Right lobe of liver (tissue), 6 donors: ENCODE measurements at regions not wholly inside any gene's neighbourhood (a gene's known extent, or its start where the extent isn't known, plus 50 kb on each side); places are given as distances from the start of the nearest gene placed in this dataset.

ENCODE experiments used
- ATAC-seq, 4 donors: fragments of 200-7000 bp; cut with Tn5 transposase; one replicate each; pipeline ENCODE4 v1.9.1; 2020; ENCODE audit warnings: mild to moderate bottlenecking in 4 of 4, moderate library complexity in 4 of 4
- DNase-seq, 3 donors: peaks; one replicate each; pipeline ENCODE4 v3.0.0-alpha.2; 2020
- H3K27ac ChIP-seq, 3 donors: fragments of 200-600 bp; one replicate each; pipeline ENCODE4 v1.8.0; 2022
- H3K27me3 ChIP-seq, 2 donors: fragments of 200-600 bp; one replicate each; pipeline ENCODE4 v1.8.0; 2022
- H3K36me3 ChIP-seq, 4 donors: fragments of 200-600 bp; sonication (generic) in 1 of 4; one replicate each; pipeline versions ENCODE4 v1.5.1 to v1.8.0; 2017 to 2022; ENCODE audit warnings: control low read depth in 1 of 4
- H3K4me1 ChIP-seq, 4 donors: fragments of 200-600 bp; sonication (generic) in 1 of 4; one replicate each; pipeline versions ENCODE4 v1.5.1 to v1.8.0; 2017 to 2022; ENCODE audit warnings: control low read depth in 1 of 4
- H3K4me3 ChIP-seq, 3 donors: fragments of 200-600 bp; one replicate each; pipeline ENCODE4 v1.8.0; 2022
- H3K9me3 ChIP-seq, 4 donors: fragments of 200-600 bp; sonication (generic) in 1 of 4; one replicate each; pipeline versions ENCODE4 v1.5.1 to v1.8.0; 2017 to 2022; ENCODE audit warnings: control low read depth in 1 of 4
- POLR2A ChIP-seq: fragments of 450-650 bp; IDR thresholded peaks from one replicate; pipeline ENCODE4 v1.6.1; 2017; ENCODE audit warnings: antibody characterized with exemption, mild to moderate bottlenecking
- WGBS: methylation state at CpG from one replicate; pipeline ENCODE4 v1.1.6; 2018; ENCODE audit warnings: low coverage, low lambda C conversion rate; ENCODE audit not compliant: insufficient coverage; ENCODE audit errors: missing lambda C conversion rate; 5-methylcytosine and 5-hydroxymethylcytosine counted together
- intact Hi-C, 2 donors: fragments of 100-400 bp; cut with DNase I; formaldehyde crosslinking; loops; one replicate each; pipeline versions ENCODE4 v1.11.2 to v1.14.1; 2022
- TF ChIP-seq, protein P1 (sequence below), 4 donors: fragments of 200-600 bp in 3 of 4; fragments of 450-650 bp in 1 of 4; IDR thresholded peaks; one replicate each; pipeline versions ENCODE4 v1.5.1 to v1.8.0; 2016 to 2022; ENCODE audit warnings: antibody characterized with exemption in 4 of 4, mild to moderate bottlenecking in 2 of 4
- donor health status: DM: no; HTN: yes; CAD: no.
- donor health status: DM: no; HTN: no; CAD: no.
- donor health status: DM: no; HTN: no; CAD: no.
- donor health status: DM: no; HTN: yes; CAD: no.
- donor health status: DM: no; HTN: yes; CAD: no.

DNA sequence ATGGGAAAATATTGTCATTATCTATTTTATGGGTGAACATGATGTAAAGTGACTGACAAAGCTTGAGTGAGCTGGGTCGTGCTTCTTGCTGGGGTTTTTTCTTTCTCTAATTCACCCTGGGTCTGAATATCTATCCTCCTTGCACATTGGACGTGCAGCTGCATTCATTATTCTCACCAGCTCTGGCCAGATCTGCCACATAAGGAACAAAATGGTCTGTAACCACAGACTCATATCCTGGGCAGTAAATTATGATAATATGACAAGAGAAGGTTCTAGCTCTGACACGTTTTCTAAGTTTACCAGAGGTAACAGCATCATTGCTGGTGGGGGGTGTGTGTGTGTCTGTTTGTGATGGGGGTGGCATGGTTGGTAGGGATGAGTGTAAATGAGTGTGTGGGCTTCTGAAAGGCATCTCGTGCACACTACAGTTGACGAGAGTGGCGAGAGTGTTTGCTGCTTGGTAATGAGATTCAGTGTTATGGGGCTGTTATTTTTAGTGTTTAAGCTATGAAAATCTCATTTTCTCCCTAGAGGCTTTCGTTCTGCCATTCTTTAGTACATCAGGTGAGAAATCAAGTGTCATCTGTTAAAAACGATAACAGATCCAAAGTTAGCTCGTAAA is 418.4 kb downstream of the PDCD6IP start:
- ATAC-seq: no peak
- Histone ChIP-seq H3K4me3 (no peak overlapping the region), H3K27ac (no peak overlapping the region), H3K9me3 (no peaks in the 10 kb centered on the region), H3K27me3 (no peaks in the 10 kb centered on the region), H3K36me3 (no peaks in the 10 kb centered on the region), H3K4me1 (no peaks in the 10 kb centered on the region)
- no peak for DNase-seq
- 35% methylated on average over 9 of the region's 9 CpGs for WGBS
- intact Hi-C loops: no loop called here
- TF ChIP-seq, protein P1, sequence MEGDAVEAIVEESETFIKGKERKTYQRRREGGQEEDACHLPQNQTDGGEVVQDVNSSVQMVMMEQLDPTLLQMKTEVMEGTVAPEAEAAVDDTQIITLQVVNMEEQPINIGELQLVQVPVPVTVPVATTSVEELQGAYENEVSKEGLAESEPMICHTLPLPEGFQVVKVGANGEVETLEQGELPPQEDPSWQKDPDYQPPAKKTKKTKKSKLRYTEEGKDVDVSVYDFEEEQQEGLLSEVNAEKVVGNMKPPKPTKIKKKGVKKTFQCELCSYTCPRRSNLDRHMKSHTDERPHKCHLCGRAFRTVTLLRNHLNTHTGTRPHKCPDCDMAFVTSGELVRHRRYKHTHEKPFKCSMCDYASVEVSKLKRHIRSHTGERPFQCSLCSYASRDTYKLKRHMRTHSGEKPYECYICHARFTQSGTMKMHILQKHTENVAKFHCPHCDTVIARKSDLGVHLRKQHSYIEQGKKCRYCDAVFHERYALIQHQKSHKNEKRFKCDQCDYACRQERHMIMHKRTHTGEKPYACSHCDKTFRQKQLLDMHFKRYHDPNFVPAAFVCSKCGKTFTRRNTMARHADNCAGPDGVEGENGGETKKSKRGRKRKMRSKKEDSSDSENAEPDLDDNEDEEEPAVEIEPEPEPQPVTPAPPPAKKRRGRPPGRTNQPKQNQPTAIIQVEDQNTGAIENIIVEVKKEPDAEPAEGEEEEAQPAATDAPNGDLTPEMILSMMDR (IDR thresholded peaks at IDR 0.05): no peak
- no peak for TF ChIP-seq POLR2A

DNA sequence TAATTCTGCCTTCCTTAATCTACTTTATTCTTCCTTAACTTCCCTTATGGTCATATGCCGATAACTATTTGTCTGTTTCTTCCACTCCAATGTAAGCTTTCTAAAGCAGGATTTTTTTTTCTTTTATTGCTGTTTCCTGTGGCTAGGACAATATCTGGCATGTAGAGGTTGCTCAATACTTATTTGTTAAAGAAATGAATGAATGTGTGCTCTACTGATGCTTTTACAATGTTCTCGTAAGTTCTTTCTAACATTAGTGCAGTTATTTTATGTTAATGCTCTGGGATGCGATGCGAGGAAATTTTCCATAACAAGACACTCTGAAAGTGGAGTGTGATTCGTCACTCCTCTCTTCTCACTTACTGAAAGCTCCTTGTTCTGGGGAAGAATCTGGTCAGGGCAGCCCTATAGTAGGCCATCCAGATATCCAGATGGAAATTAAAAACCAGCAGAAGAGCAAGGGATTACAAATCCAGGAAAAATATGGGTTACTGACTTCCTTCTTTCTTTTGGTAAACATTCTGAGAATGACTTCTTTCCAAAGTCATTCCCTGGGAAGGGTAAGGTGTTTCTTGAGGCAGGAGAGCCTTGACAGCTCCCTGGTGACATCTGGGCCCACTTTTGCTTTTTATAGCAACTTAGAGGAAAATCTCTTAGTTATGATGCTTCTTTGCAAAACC is 420.4 kb downstream of the PDCD6IP start:
- Histone ChIP-seq H3K4me1 (no peaks in the 10 kb centered on the region), H3K27me3 (no peaks in the 10 kb centered on the region), H3K27ac (no peak overlapping the region), H3K9me3 (no peaks in the 10 kb centered on the region), H3K36me3 (no peaks in the 10 kb centered on the region), H3K4me3 (no peak overlapping the region)
- DNase-seq (no peak), ATAC-seq (no peak)
- no peak for TF ChIP-seq POLR2A
- TF ChIP-seq, protein P1 (IDR thresholded peaks at IDR 0.05): no peak
- WGBS: 79% methylated on average over 5 of the region's 5 CpGs
- intact Hi-C loops: no loop called here

DNA sequence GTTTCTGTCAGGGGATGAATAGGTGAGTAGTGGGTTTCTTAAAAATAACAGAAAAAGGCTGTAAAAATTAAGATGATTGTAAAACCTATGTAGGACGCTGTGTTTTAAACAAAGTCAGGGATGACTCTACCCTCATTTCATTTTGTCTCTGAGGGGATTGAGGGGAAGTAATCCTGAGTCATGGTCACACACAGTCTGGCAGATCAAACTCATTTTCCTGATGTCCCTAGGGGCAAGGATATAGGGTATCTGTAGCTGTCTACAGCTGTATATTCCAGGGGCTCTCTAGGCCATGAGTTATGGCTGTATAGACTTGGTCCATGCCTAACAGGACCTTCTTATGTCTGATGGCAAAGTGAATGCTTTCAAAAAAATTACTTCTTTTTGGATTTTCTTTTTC is 421.1 kb downstream of the PDCD6IP start:
- DNase-seq (no peak), ATAC-seq (no peak)
- H3K4me1 ChIP-seq: no peaks in the 10 kb centered on the region
- no peak overlapping the region for H3K4me3 ChIP-seq
- no peaks in the 10 kb centered on the region for H3K36me3 ChIP-seq
- 40% methylated on average over 1 of the region's 1 CpG for WGBS
- TF ChIP-seq POLR2A: no peak
- TF ChIP-seq, protein P1 (IDR thresholded peaks at IDR 0.05): no peak
- no peaks in the 10 kb centered on the region for H3K27me3 ChIP-seq
- H3K27ac ChIP-seq: no peak overlapping the region
- intact Hi-C loops: no loop called here
- no peaks in the 10 kb centered on the region for H3K9me3 ChIP-seq

DNA sequence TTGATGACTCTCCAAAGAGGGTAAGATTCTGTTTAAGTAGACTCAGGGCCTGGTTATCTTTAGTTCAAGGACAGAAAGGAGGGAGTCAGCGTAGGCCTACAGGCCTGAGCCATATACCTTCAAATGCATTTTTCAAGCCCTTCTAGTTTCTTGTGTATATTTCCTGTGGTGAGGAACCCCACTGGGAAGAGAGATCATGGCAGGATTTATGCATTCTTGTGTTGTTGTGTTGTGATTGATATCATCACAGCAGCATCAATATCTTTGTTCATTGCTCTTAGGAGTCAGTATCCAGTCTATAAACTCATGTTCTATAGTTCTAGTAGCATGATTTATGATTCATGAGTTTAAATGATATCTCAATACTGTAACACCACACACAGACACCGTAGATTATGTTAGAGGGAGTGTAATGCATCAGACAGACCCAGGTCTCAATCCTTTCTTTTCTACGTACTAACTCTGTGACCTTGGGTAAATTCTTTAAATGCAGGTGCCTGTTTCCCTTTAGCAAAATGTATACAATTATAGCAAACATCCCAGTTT is 427.5 kb downstream of the PDCD6IP start:
- intact Hi-C loops: no loop called here
- DNase-seq (no peak), ATAC-seq (no peak)
- no peaks in the 10 kb centered on the region for H3K9me3 ChIP-seq
- no peaks in the 10 kb centered on the region for H3K27me3 ChIP-seq
- WGBS: 65% methylated on average over 3 of the region's 3 CpGs
- H3K27ac ChIP-seq: no peak overlapping the region
- no peaks in the 10 kb centered on the region for H3K36me3 ChIP-seq
- TF ChIP-seq, protein P1 (IDR thresholded peaks at IDR 0.05): no peak
- TF ChIP-seq POLR2A: no peak
- H3K4me1 ChIP-seq: no peaks in the 10 kb centered on the region
- no peak overlapping the region for H3K4me3 ChIP-seq
